OCI-LY1 (cell line): ENCODE measurements at regions not wholly inside any gene's neighbourhood (a gene's known extent, or its start where the extent isn't known, plus 50 kb on each side); places are given as distances from the start of the nearest gene placed in this dataset.

Experiments used
- H2AFZ ChIP-seq: fragments of 200-600 bp; sonication (generic), shearing (Covaris generic); 2 replicates; pipeline ENCODE4 v1.6.0; 2014; ENCODE audit warnings: antibody characterized with exemption, mild to moderate bottlenecking, low read length
- H3F3A ChIP-seq: fragments of 200-600 bp; sonication (generic), shearing (Covaris generic); 2 replicates; pipeline ENCODE4 v1.6.0; 2014; ENCODE audit warnings: mild to moderate bottlenecking, antibody characterized with exemption, low read length, moderate library complexity; ENCODE audit not compliant: insufficient read depth
- H3K27ac ChIP-seq: fragments of 200-600 bp; sonication (generic); 2 replicates; pipeline ENCODE4 v1.5.1; 2014; ENCODE audit warnings: low read length, mixed run types, mild to moderate bottlenecking, low read depth; ENCODE audit not compliant: poor library complexity, severe bottlenecking
- H3K27me3 ChIP-seq: fragments of 200-600 bp; sonication (generic); 2 replicates; pipeline ENCODE4 v1.6.0; 2014; ENCODE audit warnings: antibody characterized with exemption, mild to moderate bottlenecking, low read length, moderate library complexity; ENCODE audit not compliant: insufficient read depth
- H3K36me3 ChIP-seq: fragments of 200-600 bp; sonication (generic); 2 replicates; pipeline ENCODE4 v1.6.1; 2014; ENCODE audit warnings: mild to moderate bottlenecking, antibody characterized with exemption, low read length, moderate library complexity, mixed read lengths; ENCODE audit not compliant: insufficient read depth
- H3K4me1 ChIP-seq: fragments of 200-600 bp; sonication (generic); 2 replicates; pipeline ENCODE4 v1.5.1; 2014; ENCODE audit warnings: mild to moderate bottlenecking, low read length, moderate library complexity; ENCODE audit not compliant: insufficient read depth, severe bottlenecking
- H3K4me2 ChIP-seq: fragments of 200-600 bp; sonication (generic), shearing (Covaris generic); 2 replicates; pipeline ENCODE4 v1.6.1; 2014; ENCODE audit warnings: low read length
- H3K4me3 ChIP-seq: fragments of 200-600 bp; sonication (generic); 2 replicates; pipeline ENCODE4 v1.5.1; 2014; ENCODE audit warnings: low read length, low read depth, mild to moderate bottlenecking, mixed read lengths; ENCODE audit not compliant: poor library complexity, severe bottlenecking
- H3K79me2 ChIP-seq: fragments of 200-600 bp; shearing (Covaris generic); 2 replicates; pipeline ENCODE4 v1.6.1; 2016; ENCODE audit warnings: mixed run types, low read length, mixed read lengths; ENCODE audit not compliant: insufficient read depth
- H3K9ac ChIP-seq: fragments of 200-600 bp; sonication (generic), shearing (Covaris generic); 2 replicates; pipeline ENCODE4 v1.6.1; 2014; ENCODE audit warnings: mild to moderate bottlenecking, low read length, mixed read lengths
- H3K9me2 ChIP-seq: fragments of 200-600 bp; sonication (generic), shearing (Covaris generic); 2 replicates; pipeline ENCODE4 v1.6.1; 2014; ENCODE audit warnings: low read depth, mild to moderate bottlenecking, low read length, mixed read lengths
- H3K9me3 ChIP-seq: fragments of 200-600 bp; shearing (Covaris generic); 2 replicates; pipeline ENCODE4 v1.6.1; 2014; ENCODE audit warnings: low read length, mixed read lengths
- H4K20me1 ChIP-seq: fragments of 200-600 bp; sonication (generic), shearing (Covaris generic); 2 replicates; pipeline ENCODE4 v1.6.0; 2016; ENCODE audit warnings: mild to moderate bottlenecking, low read length; ENCODE audit not compliant: insufficient read depth
- EZH2 ChIP-seq: fragments of 200-600 bp; sonication (generic), shearing (Covaris generic); IDR thresholded peaks from 2 replicates; pipeline ENCODE4 v1.8.0; 2017; ENCODE audit warnings: borderline replicate concordance, mixed run types, mild to moderate bottlenecking, antibody characterized with exemption, low read length, moderate library complexity, mixed read lengths
- TF ChIP-seq, protein P1 (sequence below): fragments of 200-600 bp; sonication (generic), shearing (Covaris generic); IDR thresholded peaks from 2 replicates; pipeline ENCODE4 v1.5.1; 2017; ENCODE audit warnings: mild to moderate bottlenecking, antibody characterized with exemption, low read length, moderate library complexity, mixed read lengths

DNA sequence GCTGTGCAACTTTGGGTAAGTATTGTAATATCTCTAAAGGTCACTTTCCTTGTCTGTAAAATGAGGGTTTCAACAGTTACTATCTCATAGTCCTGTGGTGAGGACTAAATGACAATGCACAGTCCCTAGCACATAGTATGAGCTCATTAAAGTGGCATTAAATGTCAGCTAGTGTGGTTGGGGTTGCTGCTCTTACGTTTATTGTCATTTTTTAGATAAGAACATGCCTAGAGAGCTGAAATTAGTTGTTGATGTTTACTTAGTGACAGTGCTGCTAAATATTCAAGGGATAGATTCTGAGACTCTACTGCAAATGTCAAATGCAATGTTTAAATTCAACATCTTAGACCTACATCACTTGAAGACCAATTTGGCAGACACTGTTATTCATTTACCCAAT is 356.1 kb upstream of the ETAA1 start:
- Histone ChIP-seq H3K9ac (no peak overlapping the region), H3K79me2 (no peaks in the 10 kb centered on the region), H2AFZ (no peak overlapping the region), H3K4me1 (no peaks in the 10 kb centered on the region), H3K4me3 (no peak overlapping the region), H3K36me3 (no peaks in the 10 kb centered on the region), H3K4me2 (no peak overlapping the region), H3K9me2 (no peaks in the 10 kb centered on the region), H3K27ac (no peak overlapping the region), H3K9me3 (no peaks in the 10 kb centered on the region), H3K27me3 (no peaks in the 10 kb centered on the region), H4K20me1 (no peaks in the 10 kb centered on the region), H3F3A (no peaks in the 10 kb centered on the region)
- TF ChIP-seq EZH2, result no peak
- TF ChIP-seq, protein P1, sequence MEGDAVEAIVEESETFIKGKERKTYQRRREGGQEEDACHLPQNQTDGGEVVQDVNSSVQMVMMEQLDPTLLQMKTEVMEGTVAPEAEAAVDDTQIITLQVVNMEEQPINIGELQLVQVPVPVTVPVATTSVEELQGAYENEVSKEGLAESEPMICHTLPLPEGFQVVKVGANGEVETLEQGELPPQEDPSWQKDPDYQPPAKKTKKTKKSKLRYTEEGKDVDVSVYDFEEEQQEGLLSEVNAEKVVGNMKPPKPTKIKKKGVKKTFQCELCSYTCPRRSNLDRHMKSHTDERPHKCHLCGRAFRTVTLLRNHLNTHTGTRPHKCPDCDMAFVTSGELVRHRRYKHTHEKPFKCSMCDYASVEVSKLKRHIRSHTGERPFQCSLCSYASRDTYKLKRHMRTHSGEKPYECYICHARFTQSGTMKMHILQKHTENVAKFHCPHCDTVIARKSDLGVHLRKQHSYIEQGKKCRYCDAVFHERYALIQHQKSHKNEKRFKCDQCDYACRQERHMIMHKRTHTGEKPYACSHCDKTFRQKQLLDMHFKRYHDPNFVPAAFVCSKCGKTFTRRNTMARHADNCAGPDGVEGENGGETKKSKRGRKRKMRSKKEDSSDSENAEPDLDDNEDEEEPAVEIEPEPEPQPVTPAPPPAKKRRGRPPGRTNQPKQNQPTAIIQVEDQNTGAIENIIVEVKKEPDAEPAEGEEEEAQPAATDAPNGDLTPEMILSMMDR, result no peak

DNA sequence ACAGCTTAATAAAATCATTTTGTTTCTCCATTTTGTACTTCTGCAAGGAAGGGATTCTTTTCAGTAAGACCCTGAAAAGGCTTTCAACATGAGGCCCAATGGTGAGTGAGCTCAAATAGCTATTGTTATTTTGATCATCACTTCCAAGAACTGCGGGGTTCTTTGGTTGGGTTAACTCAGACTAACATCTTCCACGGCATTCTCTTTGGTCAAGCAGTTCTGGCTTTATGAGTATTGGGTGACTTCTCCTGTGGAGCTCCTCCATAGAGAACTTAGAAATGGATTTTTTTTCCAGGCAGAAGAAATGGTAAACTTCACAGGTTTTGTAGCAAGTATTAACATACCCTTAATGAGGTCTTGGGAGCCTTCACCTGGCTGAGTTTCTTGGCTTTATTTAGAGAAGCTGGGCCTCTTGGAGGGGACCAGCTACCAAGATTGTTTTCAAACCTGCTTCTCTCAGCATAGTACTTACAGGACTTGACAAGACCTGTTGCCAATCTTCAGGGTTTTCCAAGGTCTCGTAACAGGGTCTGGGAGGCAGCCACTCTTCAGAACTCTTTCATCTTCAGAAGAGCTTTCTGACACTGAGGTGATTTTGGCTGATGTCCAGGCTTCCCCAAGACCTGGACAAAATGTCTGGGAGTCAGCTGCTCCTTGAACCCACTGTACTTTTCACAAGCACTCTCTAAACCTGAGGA is 353.2 kb upstream of the ETAA1 start:
- Histone ChIP-seq H3K9me2 (no peaks in the 10 kb centered on the region), H3K27ac (no peak overlapping the region), H3K36me3 (no peaks in the 10 kb centered on the region), H3K9me3 (no peaks in the 10 kb centered on the region), H2AFZ (no peak overlapping the region), H3K4me2 (no peak overlapping the region), H3K9ac (no peak overlapping the region), H3F3A (no peaks in the 10 kb centered on the region), H4K20me1 (no peaks in the 10 kb centered on the region), H3K4me3 (no peak overlapping the region), H3K79me2 (no peaks in the 10 kb centered on the region), H3K4me1 (no peaks in the 10 kb centered on the region), H3K27me3 (no peaks in the 10 kb centered on the region)
- TF ChIP-seq, protein P1, result no peak
- no peak for TF ChIP-seq EZH2

DNA sequence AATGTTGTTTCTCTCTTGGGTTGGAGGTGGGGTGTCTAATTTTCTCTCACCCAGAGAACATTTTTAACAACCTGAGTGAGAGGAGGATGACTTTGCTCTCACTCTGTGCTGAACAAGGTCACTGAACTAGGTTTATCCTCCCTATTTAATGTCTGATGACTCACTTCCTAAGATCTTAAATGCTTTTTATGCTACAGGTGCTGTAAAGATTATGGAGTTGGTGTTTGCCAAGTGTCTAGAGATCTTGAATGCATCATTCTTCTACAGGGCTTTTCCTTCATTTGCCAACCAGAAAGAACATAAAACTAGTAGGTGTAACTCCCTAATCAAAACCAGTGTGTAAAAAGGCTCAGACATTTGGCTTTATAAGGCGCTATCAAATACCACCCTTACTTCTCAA is 350.5 kb upstream of the ETAA1 start:
- no peaks in the 10 kb centered on the region for H3K9me3 ChIP-seq
- no peak overlapping the region for H2AFZ ChIP-seq
- no peak overlapping the region for H3K4me2 ChIP-seq
- no peak overlapping the region for H3K9ac ChIP-seq
- no peaks in the 10 kb centered on the region for H3K36me3 ChIP-seq
- no peaks in the 10 kb centered on the region for H4K20me1 ChIP-seq
- no peak overlapping the region for H3K27ac ChIP-seq
- no peaks in the 10 kb centered on the region for H3K9me2 ChIP-seq
- H3K79me2 ChIP-seq, result no peaks in the 10 kb centered on the region
- no peaks in the 10 kb centered on the region for H3F3A ChIP-seq
- no peak for TF ChIP-seq EZH2
- TF ChIP-seq, protein P1, result no peak
- H3K4me1 ChIP-seq, result no peaks in the 10 kb centered on the region
- H3K27me3 ChIP-seq, result no peaks in the 10 kb centered on the region
- H3K4me3 ChIP-seq, result no peak overlapping the region
